ENCODE measurements at regions not wholly inside any gene's neighbourhood (a gene's known extent, or its start where the extent isn't known, plus 50 kb on each side); places are given as distances from the start of the nearest gene placed in this dataset.
"Not testable (repeated sequence)": the region's sequence is repeated elsewhere in the genome, so short reads cannot be mapped to it uniquely, and the experiment has no call there.

DNA sequence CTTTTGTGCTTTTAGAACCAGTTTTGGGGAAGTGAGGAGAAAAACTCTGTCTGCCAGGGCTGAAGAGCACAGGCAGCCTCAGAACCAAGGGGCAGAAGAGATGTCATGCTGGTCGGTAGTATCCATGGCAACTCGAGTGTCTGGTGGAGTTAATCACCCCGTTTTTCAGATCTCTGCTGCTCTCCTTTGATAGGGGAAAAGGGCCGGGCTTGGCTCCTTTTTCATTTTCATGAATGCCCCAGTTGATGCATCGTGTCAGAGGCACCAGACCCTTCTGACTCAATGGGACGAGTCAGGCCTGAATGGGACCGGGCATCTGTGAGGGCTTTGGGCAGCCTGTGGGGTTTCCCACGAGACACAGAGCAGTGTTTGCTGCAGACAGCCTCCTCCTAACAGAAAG is 304.6 kb downstream of the ABCC12 start:
- no peak for DNase-seq

DNA sequence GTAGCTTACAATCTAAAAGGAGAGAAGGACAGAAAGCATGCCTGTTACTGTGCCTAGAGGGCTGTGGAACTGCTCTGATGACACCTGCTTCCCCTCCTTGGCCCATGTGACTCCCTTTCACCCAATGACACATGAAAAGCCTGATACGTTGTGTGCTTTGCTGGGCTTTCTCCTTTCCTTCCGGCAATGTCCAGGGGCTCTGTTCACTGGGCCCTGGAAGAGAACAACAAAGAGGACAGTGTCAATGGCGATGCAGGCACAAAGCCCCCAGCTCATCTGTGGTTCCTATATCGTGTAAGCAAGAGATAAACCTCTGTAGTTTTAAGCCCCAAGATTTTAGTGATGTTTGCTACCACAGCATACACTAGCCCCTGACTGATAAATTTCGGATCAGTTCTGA is 306.1 kb downstream of the ABCC12 start:
- DNase-seq = no peak

- DNase-seq = peak; percentile 42
Observed at GRCh38 chr16:47848421-47849109, 307.2 kb downstream of the ABCC12 start.

DNA sequence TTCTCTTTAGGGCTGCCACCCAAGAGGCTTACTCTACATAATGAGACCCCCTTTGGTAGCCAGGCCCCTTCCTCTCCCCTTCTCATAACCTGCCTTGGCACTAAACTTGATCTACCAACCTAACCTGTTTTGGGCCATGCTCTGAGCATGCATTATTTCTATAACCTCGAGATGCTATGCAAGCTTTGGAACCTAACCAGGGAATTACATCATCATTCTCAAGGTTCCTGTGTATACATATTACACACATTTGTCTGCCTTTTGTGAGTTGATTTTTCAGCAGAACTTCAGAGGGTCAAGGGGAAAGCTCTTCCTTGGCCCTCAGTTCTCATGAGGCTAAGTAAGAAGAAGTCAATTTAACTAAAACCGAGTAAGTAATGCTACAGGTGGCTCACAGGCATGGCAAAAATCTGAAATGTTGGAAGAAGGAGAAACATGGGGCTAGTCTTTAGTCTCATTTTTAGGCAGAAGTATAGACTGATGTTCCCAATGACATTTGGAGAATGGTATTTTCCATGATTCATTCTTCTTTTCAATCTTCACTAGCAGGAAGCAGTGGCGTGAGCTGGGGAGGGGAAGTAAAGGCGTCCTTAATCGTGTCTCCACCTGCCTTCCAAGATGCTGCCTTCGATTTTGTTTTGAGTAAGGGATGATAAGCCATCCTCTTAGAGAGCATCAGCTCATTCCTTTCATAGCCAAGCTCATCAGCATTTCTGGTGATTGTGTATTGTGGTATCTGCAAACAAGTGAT is 308.4 kb downstream of the ABCC12 start:
- DNase-seq = peak; percentile 17

DNA sequence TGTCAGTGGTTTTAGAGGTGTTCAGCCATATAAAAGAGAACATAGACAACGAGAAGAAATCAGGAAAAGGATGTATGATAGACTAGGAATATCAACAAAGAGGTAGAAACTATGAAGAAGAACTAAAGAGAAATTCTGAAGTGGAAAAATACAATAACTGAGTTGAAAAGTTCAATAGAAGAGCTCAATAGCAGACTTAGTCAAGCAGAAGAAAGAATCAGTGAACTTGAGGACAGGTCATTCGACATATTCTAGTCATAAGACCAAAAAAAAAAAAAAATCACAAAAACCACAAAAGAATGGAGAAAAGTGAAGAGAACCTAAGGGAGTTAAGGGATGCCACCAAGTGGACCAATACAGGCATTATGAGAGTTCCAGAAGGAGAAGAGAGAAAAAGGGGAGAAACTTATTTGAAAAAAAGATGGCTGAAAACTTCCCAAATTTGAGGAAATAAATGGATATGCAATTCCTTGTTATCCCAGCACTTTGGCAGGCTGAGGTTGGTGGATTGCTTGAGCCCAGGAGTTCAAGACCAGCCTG is 321.2 kb downstream of the ABCC12 start:
- DNase-seq = no peak

- no peak for DNase-seq
Observed at GRCh38 chr16:47833771-47834170, 322.0 kb downstream of the ABCC12 start.

GRCh38 chr16:47829850-47830600 is 325.8 kb downstream of the ABCC12 start:
- DNase-seq = no peak

- no peak for DNase-seq
Observed at GRCh38 chr16:47826070-47826469, 329.7 kb downstream of the ABCC12 start.

DNA sequence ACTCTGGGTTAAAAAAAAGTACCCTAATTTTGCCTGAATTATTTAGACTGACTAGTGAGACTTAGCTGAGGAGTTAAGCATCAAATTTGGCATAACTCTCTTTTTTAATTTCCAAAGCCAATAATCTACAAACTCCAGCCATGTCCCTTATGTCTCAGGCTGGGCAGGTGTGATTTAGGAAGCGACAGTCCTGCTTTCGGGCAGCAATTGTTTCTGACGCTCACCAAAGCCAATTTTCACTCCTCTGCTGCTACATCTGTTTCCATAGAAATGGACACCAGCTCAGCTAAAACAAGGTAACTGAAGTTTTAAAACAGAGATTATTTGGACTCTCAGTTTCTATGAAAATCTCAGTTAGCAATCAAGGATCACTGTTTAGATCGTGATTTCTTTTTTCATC is 338.7 kb downstream of the ABCC12 start:
- no peak for DNase-seq

- DNase-seq = no peak
Observed at GRCh38 chr16:47816511-47816910, 339.3 kb downstream of the ABCC12 start.

GRCh38 chr16:47815655-47816054 is 340.1 kb downstream of the ABCC12 start:
- DNase-seq = no peak

DNA sequence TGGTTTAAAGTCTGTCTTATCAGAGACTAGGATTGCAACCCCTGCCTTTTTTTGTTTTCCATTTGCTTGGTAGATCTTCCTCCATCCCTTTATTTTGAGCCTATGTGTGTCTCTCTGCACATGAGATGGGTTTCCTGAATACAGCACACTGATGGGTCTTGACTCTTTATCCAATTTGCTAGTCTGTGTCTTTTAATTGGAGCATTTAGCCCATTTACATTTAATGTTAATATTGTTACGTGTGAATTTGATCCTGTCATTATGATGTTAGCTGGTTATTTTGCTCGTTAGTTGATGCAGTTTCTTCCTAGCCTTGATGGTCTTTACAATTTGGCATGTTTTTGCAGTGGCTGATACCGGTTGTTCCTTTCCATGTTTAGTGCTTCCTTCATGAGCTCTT is 344.0 kb downstream of the ABCC12 start:
- not testable (repeated sequence) for DNase-seq

GRCh38 chr16:47806309-47806847 is 345.2 kb downstream of the PHKB start:
- no peak for DNase-seq

DNA sequence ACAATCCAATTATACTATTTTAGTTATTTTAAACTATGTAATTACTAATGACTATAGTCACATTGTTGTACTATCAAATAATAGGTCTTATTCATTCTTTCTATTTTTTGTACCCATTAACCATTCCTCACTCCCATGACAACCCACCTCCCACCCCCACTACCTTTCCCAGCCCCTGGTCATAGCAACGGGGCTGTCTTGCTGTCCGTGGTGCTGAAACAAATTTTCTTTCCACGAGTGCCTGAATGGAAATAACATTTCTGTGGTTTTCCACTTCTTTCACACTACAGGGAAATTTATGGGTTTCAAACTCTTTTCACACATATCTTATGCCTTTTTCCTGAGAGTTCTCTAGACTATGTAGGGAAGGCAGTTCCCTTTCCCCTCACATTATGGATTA is 326.6 kb downstream of the PHKB start:
- no peak for DNase-seq

DNA sequence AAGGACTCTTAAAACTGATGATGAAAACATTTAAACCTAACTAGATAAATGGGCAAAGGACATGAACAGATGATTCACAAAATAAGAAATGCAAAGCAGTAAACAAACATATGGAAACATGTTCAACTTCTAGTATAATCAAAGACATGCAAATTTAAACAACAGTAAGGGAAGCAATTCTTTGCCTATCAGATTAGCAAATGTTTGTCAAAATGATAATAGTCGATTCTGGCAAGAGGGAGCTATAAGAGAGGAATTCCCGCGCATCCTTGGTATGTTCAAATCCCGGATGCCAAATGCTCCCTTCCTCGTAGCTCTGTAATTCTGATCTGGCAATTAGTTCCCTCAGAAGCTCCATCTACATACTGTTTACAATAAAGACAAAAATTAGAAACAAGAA is 320.5 kb downstream of the PHKB start:
- DNase-seq = no peak

- no peak for DNase-seq
Observed at GRCh38 chr16:47780213-47780875, 319.2 kb downstream of the PHKB start.

GRCh38 chr16:47779201-47780016 is 318.3 kb downstream of the PHKB start:
- DNase-seq = no peak

GRCh38 chr16:47778106-47778801 is 317.1 kb downstream of the PHKB start:
- DNase-seq = no peak

DNA sequence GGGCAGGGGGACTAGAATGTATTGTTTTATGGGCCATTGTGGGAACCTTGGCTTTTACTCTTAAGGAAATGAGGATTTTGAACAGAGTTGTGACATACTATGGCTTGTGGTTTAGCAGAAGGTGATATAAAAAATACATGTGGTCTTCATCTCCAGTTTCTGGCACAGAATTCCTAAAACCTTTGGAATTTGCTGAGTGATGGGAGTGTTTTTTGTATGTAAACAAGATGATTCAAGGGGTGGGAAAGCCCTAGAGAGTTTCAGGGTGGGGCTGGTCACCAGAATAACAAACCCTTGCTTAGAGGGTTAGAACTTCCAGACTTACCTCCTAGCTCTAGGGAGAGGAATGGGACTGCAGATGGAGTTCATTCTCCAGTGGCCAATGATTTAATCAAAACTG is 316.1 kb downstream of the PHKB start:
- DNase-seq = no peak

GRCh38 chr16:47774661-47775060 is 313.5 kb downstream of the PHKB start:
- no peak for DNase-seq

DNA sequence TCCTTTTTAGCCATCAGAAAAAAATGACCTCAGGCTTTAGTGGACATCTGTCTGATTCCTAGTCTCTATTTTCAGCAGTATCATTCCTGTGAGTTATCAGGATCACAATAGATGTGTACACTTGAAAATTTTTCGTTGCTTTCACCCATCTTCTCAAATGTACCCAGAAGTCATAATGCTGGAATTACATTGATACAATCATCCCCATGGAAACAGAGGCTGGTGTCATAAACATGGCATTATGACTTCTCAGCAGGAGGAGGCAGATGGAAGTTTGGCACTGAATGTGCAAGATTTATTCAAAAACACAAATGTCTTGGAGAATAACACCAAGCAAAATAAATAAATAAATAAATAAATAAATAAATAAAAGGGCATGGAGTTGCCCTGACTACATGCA is 292.5 kb downstream of the PHKB start:
- no peak for DNase-seq

Data from hindlimb muscle (tissue), 1 donor.